Mesendoderm (in vitro differentiated cells): ENCODE measurements at regions not wholly inside any gene's neighbourhood (a gene's known extent, or its start where the extent isn't known, plus 50 kb on each side); places are given as distances from the start of the nearest gene placed in this dataset.

Experiments used
- DNase-seq: peaks from one replicate; pipeline ENCODE4 v3.0.0; 2013
- H2AK5ac ChIP-seq: 2 replicates; pipeline ENCODE4 v1.6.1; 2013; ENCODE audit warnings: low read length, inconsistent platforms
- H2BK120ac ChIP-seq: 2 replicates; pipeline ENCODE4 v1.6.1; 2013; ENCODE audit warnings: low read depth, mild to moderate bottlenecking, low read length, moderate library complexity, mixed read lengths
- H2BK15ac ChIP-seq: replicated peaks from 2 replicates; pipeline ENCODE4 v1.6.1; 2013; ENCODE audit warnings: low read depth, mild to moderate bottlenecking, moderate library complexity
- H2BK5ac ChIP-seq: 2 replicates; pipeline ENCODE4 v1.6.1; 2013; ENCODE audit warnings: low read length, inconsistent platforms
- H3K18ac ChIP-seq: 2 replicates; pipeline ENCODE4 v1.6.1; 2013; ENCODE audit warnings: mild to moderate bottlenecking, low read length, mixed read lengths
- H3K23ac ChIP-seq: one replicate; pipeline ENCODE4 v1.6.1; 2013; ENCODE audit warnings: low read length
- H3K27ac ChIP-seq: 2 replicates; pipeline ENCODE4 v1.5.1; 2013; ENCODE audit warnings: low read depth, mild to moderate bottlenecking, inconsistent platforms, low read length, moderate library complexity
- H3K27me3 ChIP-seq: 2 replicates; pipeline ENCODE4 v1.6.1; 2013; ENCODE audit warnings: low read length, control low read depth, mild to moderate bottlenecking, inconsistent platforms; ENCODE audit not compliant: insufficient read depth, poor library complexity
- H3K36me3 ChIP-seq: 2 replicates; pipeline ENCODE4 v1.6.1; 2013; ENCODE audit warnings: low read length, inconsistent platforms; ENCODE audit not compliant: control insufficient read depth, insufficient read depth
- H3K4ac ChIP-seq: one replicate; pipeline ENCODE4 v1.6.1; 2013; ENCODE audit warnings: low read depth, mild to moderate bottlenecking, low read length, moderate library complexity
- H3K4me1 ChIP-seq: 2 replicates; pipeline ENCODE4 v1.6.1; 2013; ENCODE audit warnings: low read depth, low read length, inconsistent platforms; ENCODE audit not compliant: control insufficient read depth
- H3K4me2 ChIP-seq: 2 replicates; pipeline ENCODE4 v1.6.1; 2013; ENCODE audit warnings: low read length
- H3K4me3 ChIP-seq: 2 replicates; pipeline ENCODE4 v1.5.1; 2013; ENCODE audit warnings: mild to moderate bottlenecking, low read length
- H3K56ac ChIP-seq: one replicate; pipeline ENCODE4 v1.6.1; 2013; ENCODE audit warnings: low read length
- H3K79me1 ChIP-seq: 2 replicates; pipeline ENCODE4 v1.6.1; 2013; ENCODE audit warnings: low read length, inconsistent platforms
- H3K79me2 ChIP-seq: 2 replicates; pipeline ENCODE4 v1.6.1; 2013; ENCODE audit warnings: mild to moderate bottlenecking, low read length; ENCODE audit not compliant: control insufficient read depth, insufficient read depth
- H3K9ac ChIP-seq: 2 replicates; pipeline ENCODE4 v1.6.1; 2013; ENCODE audit warnings: low read length, inconsistent platforms
- H4K5ac ChIP-seq: one replicate; pipeline ENCODE4 v1.6.1; 2013; ENCODE audit warnings: low read length
- H4K8ac ChIP-seq: one replicate; pipeline ENCODE4 v1.6.1; 2013; ENCODE audit warnings: low read depth, mild to moderate bottlenecking, control low read depth, low read length, moderate library complexity
- WGBS: extraction: QIAGEN DNeasy Blood & Tissue Kit; methylation state at CpG from one replicate; pipeline ENCODE4 v1.1.7; 2013; ENCODE audit warnings: low lambda C conversion rate, missing lambda C conversion rate; ENCODE audit not compliant: insufficient coverage; ENCODE audit errors: extremely low coverage; 5-methylcytosine and 5-hydroxymethylcytosine counted together

DNA sequence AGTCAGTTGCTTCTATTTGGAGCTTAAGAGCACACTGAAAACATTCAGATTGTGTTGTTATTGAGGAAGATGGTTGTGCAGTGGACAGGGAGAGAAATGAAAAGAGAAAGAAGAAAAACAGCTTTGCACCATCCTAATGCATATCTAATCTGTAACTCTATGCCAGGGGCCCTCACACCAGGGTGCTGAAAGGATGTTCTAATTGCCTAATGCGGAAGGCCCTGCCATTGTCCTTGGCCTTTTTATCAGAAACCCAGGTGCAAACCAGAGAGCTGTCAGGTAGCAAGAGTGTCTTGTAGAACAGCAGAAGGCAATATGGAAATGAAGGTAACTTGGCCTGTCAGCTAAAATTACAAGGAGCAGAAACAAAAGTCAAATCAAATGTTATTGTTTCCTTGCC, 384.5 kb upstream of the PIK3R1 start:
- no peak overlapping the region for H3K23ac ChIP-seq
- H3K56ac ChIP-seq = no peak overlapping the region
- H3K36me3 ChIP-seq = no peaks in the 10 kb centered on the region
- no peak overlapping the region for H2BK15ac ChIP-seq
- H3K9ac ChIP-seq = no peak overlapping the region
- H3K4ac ChIP-seq = no peak overlapping the region
- no peak overlapping the region for H4K8ac ChIP-seq
- no peak overlapping the region for H3K4me3 ChIP-seq
- no peak overlapping the region for H2BK5ac ChIP-seq
- no peak overlapping the region for H2BK120ac ChIP-seq
- H3K79me2 ChIP-seq = no peaks in the 10 kb centered on the region
- H3K4me2 ChIP-seq = no peak overlapping the region
- peak; percentile 73 for DNase-seq
- no CpG with 5 or more reads among the region's 1 CpG for WGBS
- H4K5ac ChIP-seq = no peak overlapping the region
- H3K18ac ChIP-seq = no peak overlapping the region
- no peak overlapping the region for H2AK5ac ChIP-seq
- no peaks in the 10 kb centered on the region for H3K27me3 ChIP-seq
- H3K4me1 ChIP-seq = peaks cover 5% of the 10 kb centered on the region
- no peak overlapping the region for H3K27ac ChIP-seq
- no peaks in the 10 kb centered on the region for H3K79me1 ChIP-seq

DNA sequence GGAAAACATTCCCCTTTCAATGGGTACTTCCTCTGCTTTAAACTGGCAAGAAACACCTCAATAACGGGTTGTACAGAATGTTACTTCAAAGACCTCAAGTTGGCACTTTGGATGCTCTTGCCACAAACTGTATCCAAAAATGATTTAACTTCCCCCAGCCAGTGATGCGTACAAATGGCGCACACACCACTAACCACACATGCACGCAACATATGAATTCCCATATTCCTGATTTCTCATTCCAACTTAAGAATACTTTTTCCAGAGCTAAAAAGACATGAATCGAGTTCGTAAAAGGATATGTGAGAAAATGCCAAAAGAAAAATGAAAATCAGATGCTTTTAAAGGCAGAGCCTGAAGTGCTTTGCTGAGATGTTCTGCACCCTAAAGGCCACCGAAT, 388.0 kb upstream of the PIK3R1 start:
- Histone ChIP-seq H3K36me3 (no peaks in the 10 kb centered on the region), H3K56ac (no peak overlapping the region), H2BK15ac (no peak overlapping the region), H4K8ac (no peak overlapping the region), H3K4me3 (no peak overlapping the region), H3K23ac (no peak overlapping the region), H2AK5ac (no peak overlapping the region), H3K79me2 (no peaks in the 10 kb centered on the region), H3K79me1 (no peaks in the 10 kb centered on the region), H3K27ac (no peak overlapping the region), H3K4me2 (no peak overlapping the region), H3K18ac (no peak overlapping the region), H3K4me1 (peaks cover 5% of the 10 kb centered on the region), H3K9ac (no peak overlapping the region), H3K27me3 (no peaks in the 10 kb centered on the region), H2BK120ac (no peak overlapping the region), H3K4ac (no peak overlapping the region), H4K5ac (no peak overlapping the region), H2BK5ac (no peak overlapping the region)
- WGBS = no CpG with 5 or more reads among the region's 7 CpGs
- DNase-seq = no peak

DNA sequence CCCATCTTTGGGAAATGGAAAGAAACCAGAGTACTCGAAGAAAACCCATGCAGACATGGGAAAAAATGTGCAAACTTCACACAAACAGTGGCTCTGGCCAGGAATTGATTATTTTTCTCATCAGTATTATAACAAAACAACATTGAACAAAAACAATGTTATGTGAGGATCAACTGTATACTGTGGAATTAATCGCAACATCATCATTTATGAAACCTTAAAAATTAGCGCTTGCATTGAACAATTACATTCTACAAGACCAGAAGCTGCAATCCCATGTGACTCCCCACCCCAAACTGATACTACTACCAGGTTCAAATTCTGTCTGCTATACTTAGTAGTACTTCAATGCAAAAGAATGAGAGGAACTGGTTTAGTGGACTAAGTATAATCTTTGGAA, 390.7 kb upstream of the PIK3R1 start:
- no peak overlapping the region for H3K9ac ChIP-seq
- no peaks in the 10 kb centered on the region for H3K79me1 ChIP-seq
- no peak overlapping the region for H2BK15ac ChIP-seq
- H3K18ac ChIP-seq = no peak overlapping the region
- no peak overlapping the region for H3K4me3 ChIP-seq
- no peak overlapping the region for H3K23ac ChIP-seq
- no peak overlapping the region for H2BK5ac ChIP-seq
- no peak overlapping the region for H3K27ac ChIP-seq
- H4K8ac ChIP-seq = no peak overlapping the region
- H2AK5ac ChIP-seq = no peak overlapping the region
- H3K4me2 ChIP-seq = no peak overlapping the region
- H3K4me1 ChIP-seq = no peaks in the 10 kb centered on the region
- no peak overlapping the region for H3K56ac ChIP-seq
- no peak overlapping the region for H2BK120ac ChIP-seq
- no peaks in the 10 kb centered on the region for H3K27me3 ChIP-seq
- WGBS = no CpG with 5 or more reads among the region's 3 CpGs
- no peak for DNase-seq
- no peak overlapping the region for H4K5ac ChIP-seq
- H3K79me2 ChIP-seq = no peaks in the 10 kb centered on the region
- no peak overlapping the region for H3K4ac ChIP-seq
- no peaks in the 10 kb centered on the region for H3K36me3 ChIP-seq

DNA sequence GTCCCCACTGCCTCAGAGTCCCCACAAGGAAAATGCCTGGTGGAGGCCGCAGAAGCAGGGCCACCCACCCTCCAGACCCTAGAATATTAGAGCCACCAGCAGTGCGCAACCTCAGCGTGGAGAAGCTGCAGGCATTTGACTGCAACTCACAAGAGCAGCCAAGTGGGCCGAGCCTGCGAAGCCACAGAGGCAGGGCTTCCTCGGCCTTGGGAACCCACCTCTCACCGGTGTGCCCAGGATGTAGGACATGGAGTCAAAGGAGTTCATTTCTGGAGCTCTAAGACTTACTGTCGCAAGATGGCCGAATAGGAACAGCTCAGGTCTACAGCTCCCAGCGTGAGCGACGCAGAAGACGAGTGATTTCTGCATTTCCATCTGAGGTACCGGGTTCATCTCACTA, 397.9 kb upstream of the PIK3R1 start:
- no peaks in the 10 kb centered on the region for H3K36me3 ChIP-seq
- H3K27ac ChIP-seq = no peak overlapping the region
- no peak for DNase-seq
- no peaks in the 10 kb centered on the region for H3K4me1 ChIP-seq
- H4K5ac ChIP-seq = no peak overlapping the region
- no peak overlapping the region for H3K4ac ChIP-seq
- no peak overlapping the region for H2BK120ac ChIP-seq
- WGBS = no CpG with 5 or more reads among the region's 14 CpGs
- H3K79me2 ChIP-seq = no peaks in the 10 kb centered on the region
- no peak overlapping the region for H3K18ac ChIP-seq
- H3K27me3 ChIP-seq = no peaks in the 10 kb centered on the region
- H4K8ac ChIP-seq = no peak overlapping the region
- H3K4me2 ChIP-seq = no peak overlapping the region
- peak overlapping the region; percentile 67 for H3K56ac ChIP-seq
- no peak overlapping the region for H3K9ac ChIP-seq
- H3K4me3 ChIP-seq = no peak overlapping the region
- H2BK15ac ChIP-seq = no peak overlapping the region
- H3K23ac ChIP-seq = no peak overlapping the region
- no peak overlapping the region for H2BK5ac ChIP-seq
- no peak overlapping the region for H2AK5ac ChIP-seq
- no peaks in the 10 kb centered on the region for H3K79me1 ChIP-seq

DNA sequence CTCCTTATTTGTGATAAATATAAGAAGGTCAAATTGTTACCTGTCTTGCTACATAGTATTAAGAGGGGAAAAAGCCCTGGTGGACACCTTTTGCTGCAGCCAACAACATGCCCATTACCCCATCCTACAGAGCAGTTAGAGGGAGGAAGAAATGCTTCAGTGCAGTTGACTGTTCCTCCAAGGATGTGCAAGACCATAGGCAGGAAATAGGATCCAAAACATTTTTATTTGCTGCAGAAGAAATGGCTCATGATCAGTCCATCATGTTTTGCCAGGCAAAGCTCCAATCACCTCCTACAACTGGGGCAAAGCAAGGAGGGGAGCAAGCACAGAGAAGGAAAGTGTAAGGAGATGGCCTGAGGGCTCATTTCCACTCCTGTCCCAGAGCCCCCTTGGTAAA, 399.1 kb upstream of the PIK3R1 start:
- H3K4me2 ChIP-seq = no peak overlapping the region
- no peaks in the 10 kb centered on the region for H3K36me3 ChIP-seq
- no peak overlapping the region for H2BK120ac ChIP-seq
- H2BK5ac ChIP-seq = no peak overlapping the region
- H2AK5ac ChIP-seq = no peak overlapping the region
- peak overlapping the region; percentile 49 for H3K56ac ChIP-seq
- H3K79me2 ChIP-seq = no peaks in the 10 kb centered on the region
- no peak for DNase-seq
- H4K5ac ChIP-seq = no peak overlapping the region
- H3K79me1 ChIP-seq = no peaks in the 10 kb centered on the region
- no peak overlapping the region for H3K9ac ChIP-seq
- no peak overlapping the region for H3K18ac ChIP-seq
- H3K27me3 ChIP-seq = no peaks in the 10 kb centered on the region
- no peak overlapping the region for H3K23ac ChIP-seq
- no peak overlapping the region for H3K4me3 ChIP-seq
- no peak overlapping the region for H3K4ac ChIP-seq
- H4K8ac ChIP-seq = no peak overlapping the region
- no peak overlapping the region for H3K27ac ChIP-seq
- no peaks in the 10 kb centered on the region for H3K4me1 ChIP-seq
- H2BK15ac ChIP-seq = no peak overlapping the region

DNA sequence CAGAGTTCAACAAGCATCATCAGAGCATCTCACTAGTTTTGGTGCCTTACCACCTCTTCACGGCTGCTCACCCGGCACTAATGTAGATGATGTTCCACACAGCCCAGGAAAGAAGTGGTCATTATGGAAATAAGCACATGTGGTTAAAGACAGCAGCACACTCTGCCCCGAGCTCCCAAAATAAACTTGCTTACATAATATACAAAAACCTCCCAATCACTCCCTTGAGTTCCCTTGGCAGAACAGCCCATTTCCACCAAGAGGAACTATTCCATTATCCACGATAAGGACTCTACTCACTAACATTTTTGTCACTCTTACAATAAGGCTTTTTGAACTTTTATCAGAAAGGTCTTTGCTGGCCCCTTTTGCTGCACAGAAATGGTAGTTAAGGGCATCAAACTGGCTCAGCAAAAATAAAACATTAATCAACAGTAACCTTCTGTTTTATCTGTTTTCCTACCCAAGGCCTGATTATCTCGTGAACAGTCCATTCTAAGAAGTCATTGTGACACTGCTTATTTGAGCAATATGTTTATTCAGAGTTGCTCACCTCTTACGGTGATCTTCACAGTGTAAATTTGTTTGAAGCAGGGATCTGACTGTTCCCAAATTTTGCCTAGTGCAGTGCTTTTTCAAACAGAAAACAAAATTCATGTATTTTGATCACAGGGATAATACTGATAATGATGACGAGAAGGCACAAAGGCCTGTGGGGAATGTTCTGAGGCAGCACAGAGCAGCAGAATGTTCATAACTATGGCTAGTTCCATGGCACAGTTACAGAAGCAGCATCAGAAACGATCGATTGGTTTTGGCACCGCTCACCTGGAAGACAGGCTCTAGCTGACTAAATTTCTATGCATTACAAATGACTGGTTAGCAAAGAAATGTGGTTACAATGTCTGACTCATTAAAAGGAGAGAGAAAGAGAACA, 399.8 kb upstream of the PIK3R1 start:
- Histone ChIP-seq H3K4me1 (no peaks in the 10 kb centered on the region), H3K79me2 (no peaks in the 10 kb centered on the region), H3K18ac (no peak overlapping the region), H4K5ac (no peak overlapping the region), H3K79me1 (no peaks in the 10 kb centered on the region), H3K36me3 (no peaks in the 10 kb centered on the region), H3K27ac (no peak overlapping the region), H3K4me3 (no peak overlapping the region), H2AK5ac (no peak overlapping the region), H3K4ac (no peak overlapping the region), H3K23ac (no peak overlapping the region), H2BK120ac (no peak overlapping the region), H3K9ac (no peak overlapping the region), H2BK5ac (no peak overlapping the region), H4K8ac (no peak overlapping the region), H3K27me3 (no peaks in the 10 kb centered on the region), H2BK15ac (no peak overlapping the region), H3K4me2 (no peak overlapping the region), H3K56ac (no peak overlapping the region)
- no CpG with 5 or more reads among the region's 10 CpGs for WGBS
- DNase-seq = no peak
